GM19328 (cell line): ENCODE measurements at regions not wholly inside any gene's neighbourhood (a gene's known extent, or its start where the extent isn't known, plus 50 kb on each side); places are given as distances from the start of the nearest gene placed in this dataset.
A peak's percentile ranks its signal among the peaks of the same experiment; 100 is the strongest.
"Not testable (repeated sequence)": the region's sequence is repeated elsewhere in the genome, so short reads cannot be mapped to it uniquely, and the experiment has no call there.

Source experiments
- ATAC-seq: cut with Tn5 transposase; IDR thresholded peaks from one replicate; pipeline ENCODE4 v1.9.1; 2021; ENCODE audit warnings: mild to moderate bottlenecking, moderate library complexity; ENCODE audit not compliant: unreplicated experiment

DNA sequence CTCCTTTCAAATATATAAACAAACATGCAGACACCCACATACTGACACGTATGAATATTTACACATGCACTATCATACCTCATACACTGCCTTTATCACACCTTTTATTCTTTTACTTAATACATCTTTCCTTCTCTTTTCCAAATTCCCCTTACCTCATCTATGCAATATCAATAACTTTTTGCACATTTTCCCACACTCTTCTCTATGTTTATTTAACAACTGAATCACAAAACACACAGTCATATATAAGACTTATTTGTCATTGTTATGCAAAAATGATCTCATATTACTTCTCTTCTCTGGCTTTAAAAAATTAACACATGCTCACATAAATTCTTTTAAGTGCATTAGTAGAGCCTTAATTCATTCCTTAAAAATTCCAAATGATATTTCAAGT lies 461.4 kb downstream of the DIPK2A start:
- no peak for ATAC-seq

DNA sequence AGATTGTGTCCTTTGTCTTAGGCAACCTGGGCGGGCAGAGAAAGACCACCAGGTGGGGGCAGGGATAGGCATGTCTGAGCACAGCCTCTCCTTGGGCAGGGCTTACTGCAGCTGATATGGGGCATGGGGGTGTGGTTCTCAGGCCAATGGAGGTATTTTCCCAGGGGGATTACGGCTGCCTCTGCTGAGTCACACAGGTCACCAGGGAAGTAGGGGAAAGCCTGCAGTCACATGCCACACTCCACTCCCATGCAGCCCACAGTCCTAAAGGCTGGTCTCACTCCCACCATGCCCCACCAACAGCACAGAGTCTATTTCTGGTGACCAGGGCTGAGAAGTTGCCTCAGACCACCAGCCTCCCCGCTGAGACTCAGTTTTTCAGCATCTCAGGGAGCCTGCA lies 466.4 kb downstream of the DIPK2A start:
- no peak for ATAC-seq

DNA sequence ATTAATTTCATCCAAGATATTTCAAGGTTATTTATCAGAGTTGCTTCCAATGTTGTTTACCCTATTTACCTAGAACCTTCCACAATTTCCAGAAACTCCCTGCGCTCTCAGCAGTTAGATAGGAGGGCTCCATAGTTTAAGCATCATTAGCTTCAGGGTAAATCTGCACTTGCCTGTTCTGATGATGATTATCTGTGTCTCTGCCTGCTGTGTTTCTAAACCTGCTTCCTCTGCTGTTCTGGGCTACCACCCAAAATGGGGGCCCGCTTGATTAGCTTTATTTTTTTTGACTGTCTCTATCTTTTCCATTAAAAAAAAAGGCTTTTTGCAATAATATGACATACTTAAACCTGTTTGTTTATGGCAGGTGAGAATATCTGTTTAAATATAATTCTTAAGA lies 472.4 kb downstream of the DIPK2A start:
- no peak for ATAC-seq

DNA sequence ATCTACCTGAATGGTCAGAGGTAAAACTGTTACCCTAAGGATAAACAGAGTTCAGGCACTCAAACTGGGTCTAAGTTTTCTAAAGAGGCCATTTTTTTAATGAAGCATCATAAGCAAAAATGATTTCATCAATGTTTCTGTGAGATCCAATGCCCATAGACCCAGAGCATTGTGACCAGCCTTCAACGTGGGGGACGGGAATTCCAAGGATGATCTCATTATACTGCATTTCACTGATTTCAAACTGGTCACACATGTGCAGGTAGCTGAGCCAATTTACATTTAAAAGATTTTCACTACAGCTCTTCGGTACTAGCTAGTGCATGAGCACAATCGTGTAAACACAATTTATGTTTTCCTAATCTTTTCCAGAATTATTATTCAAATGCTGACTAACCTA lies 472.9 kb downstream of the DIPK2A start:
- ATAC-seq = no peak

DNA sequence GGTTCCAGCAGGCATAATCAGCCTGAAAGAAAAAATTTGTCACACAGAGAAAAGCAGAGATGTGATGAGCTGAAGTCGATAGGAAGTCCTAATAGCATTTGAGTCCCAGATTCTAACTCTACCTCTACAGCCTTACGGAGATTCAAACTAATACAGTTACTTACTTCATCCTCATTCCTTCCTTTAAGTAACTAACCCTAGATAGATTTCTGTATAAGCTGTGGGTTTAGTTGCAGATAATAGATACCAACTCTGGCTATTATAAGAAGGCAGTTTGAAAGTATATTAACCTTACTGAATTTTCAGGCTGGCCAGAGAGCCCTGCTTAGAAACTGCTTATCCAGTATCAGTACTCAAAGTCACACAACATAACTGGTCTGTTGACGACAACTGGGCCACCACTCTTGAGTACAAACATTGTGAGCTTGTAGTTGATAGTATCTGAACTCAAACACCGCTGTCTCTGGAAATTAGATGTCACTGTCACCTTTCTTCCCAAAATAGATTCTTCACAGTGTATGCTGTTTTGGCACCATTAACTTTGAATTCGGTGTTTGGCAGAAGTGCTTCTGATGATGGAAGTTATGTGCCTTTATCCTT lies 484.3 kb downstream of the DIPK2A start:
- ATAC-seq = no peak

DNA sequence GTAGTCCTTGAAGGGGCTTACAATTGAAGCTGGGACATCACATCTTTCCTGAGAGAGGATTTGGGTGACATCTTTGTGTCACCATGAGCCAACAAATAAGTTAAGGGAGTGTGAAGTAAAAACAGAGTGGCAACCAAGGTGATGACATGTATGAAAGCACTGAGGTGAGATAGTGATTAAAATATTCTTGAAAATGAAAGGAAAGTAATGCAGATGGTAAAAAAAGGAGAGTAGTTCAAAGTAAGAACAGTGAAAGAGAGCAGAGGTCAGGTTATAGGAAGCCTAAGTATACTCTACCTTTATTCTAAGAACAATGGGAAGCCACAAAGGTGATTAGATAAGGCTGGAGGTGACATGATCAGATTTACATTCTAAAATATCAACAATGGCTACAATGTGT lies 486.1 kb downstream of the DIPK2A start:
- no peak for ATAC-seq

DNA sequence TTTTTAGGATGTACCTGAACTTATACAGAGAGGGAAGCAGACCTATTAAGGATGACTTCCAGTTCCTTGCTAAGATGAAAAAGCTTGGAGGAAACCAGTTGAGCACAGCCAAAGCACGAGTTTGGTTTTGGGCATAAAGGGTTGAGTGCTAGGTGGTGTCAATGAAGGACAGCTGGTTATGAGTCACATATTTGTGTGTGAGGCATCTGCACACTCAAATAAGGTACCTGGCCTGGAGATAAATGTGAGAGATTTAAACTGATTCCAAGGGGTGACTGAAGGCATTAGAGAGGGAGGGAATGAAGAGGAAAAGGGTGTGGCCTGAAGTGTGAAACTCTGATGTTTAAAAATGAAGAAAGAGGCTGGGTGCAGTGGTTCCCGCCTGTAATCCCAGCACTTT lies 486.7 kb downstream of the DIPK2A start:
- ATAC-seq = no peak

DNA sequence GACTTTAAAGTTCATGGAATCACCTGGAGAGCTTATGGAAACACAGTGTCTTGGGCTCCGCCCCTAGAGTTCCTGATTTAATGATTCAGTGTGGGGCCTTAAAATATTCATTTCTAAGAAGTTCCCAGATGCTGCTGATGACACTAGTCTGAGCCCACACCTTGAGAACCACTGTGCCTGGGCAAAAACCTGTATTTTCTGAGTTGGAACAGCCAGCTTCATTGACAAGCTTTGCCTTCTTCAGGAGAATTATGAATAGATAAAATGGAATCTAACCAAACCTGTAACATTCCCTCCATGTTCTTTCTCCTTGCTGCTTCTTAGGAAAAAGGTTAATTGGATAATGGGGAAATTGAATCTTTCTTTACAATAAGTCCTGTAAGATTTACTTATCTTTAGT lies 490.7 kb downstream of the DIPK2A start:
- ATAC-seq = no peak

DNA sequence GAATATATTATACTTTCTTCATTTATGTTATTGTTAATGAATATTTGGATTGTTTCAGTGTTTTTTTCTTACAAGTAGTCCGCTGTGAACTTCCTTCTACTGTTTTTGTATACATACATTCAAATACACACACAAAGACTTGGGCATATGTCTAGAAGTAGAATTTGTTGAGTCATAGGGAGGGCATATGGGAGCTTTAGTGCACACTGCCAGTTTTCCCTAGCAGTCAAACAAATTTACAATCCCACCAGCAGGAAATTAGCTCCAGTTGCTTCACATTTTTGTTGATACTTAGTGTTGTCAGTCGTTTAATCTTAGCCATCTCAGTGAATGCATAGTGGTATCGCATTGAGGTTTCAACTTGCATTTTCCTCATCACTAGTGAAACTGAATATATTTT lies 492.3 kb downstream of the DIPK2A start:
- no peak for ATAC-seq

DNA sequence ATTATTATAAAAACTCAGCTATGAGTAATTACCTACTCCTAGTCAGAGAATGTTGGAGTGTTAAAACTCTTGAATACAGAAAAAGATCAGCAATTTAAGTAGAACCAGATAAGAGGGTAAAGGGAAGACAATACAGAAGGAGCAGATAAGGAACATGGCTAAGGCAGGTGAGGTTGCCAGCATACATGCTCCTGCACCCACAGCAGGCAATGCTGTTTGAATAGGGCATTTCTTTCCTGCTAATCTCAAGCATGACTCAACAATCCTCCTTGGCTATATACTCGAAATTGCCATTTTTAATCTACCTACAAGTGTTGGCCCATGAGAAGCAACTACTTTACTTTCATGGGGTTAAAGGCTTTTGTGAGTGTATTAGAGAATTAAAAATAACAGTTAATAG lies 494.5 kb downstream of the DIPK2A start:
- ATAC-seq = no peak

DNA sequence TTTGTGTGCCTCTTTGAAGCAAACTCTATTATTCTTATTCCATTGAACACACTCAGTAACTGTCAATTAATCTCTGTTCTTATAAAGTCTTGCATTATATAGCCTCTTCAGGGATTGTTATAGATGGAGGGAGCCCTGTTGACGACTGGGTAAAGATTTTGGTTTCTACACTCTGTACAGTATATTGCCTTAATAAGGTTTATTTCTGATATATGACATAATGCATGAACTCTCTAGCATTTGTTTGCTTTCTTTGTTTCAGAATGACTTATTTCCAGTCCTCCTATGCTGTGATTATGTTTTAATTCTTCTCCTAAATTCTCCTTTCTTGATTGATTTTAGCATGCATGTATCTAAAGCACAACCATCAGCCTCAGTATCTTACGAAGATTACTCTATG lies 494.9 kb downstream of the DIPK2A start:
- no peak for ATAC-seq

DNA sequence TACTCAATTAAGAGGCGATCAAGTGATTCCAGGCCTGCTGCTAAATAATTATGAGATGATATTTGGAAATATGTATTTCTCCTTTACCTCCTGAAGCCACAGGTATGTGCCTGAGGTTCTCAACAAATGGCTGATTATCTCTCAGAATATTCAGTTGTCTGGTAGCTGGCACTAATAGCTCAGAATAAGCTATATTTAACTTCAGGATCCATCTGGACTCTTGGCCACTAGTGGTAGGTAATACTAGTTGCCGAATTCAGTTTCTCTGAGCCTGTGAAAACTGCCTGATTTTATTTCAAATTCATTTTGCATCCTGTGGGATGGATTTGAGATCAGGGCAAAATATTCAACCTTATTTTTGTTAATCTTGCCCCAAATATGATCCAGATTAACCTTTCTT lies 499.0 kb downstream of the DIPK2A start:
- ATAC-seq = no peak

DNA sequence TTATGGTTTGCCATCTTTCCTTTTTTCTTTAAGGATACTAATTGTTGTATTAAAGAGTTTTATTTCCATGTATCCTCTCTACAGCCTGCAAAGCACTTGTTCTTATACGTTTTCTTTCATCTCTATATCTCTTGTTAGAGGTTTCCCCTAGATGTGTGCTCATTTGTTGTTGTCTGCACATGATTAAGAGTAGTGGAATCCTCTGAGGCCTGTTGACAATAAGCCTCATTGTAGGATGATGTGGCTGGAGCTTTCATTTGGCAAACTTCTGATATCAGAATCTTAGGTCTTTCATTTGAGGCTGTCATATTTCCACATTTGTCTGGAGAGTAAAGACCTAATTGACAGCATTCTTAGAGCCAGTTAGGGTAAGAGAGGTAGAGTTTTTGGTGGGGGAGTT lies 506.0 kb downstream of the DIPK2A start:
- ATAC-seq = no peak

DNA sequence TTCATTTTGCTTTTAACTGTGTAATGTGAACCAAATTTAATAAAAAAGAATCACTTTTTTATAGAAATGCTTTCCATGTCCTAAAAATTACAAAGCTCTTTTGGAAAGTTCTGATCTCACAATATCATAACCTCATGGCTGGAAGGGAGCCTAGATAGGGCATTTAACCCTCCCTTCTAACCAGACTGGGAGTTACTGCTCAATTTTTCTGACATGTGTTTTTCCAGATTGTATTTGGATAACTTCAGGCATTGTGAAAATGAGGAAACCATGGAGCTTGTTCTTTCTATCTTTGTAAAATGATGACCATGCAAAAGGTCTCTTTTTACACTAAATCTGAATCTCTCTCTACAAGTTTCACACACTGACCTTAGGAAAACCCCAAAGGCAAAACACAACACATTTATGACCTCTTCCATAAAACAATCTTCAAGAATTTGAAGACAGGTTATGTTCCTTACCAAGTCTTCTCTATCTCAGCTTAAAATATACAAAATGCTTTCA lies 508.8 kb downstream of the DIPK2A start:
- ATAC-seq = no peak

DNA sequence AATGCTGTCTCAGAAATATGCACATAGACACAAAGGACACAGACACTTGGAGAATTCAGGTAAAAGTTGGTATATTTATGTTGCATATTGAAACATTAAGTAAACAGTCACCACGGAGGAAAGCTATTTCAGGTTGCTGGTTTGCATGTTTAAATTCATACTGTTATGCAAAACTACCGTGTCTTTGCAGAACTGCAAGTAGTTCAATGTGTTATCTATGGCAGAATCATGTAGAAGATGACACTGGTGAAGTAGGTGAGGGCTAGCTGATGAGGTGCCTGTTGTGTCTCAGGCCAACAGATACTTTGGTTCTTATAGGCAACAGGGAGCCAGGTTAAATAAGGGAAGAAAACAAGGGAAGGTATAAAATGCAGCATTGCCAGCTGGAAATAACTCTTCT lies 511.3 kb downstream of the DIPK2A start:
- peak; percentile 71 for ATAC-seq

DNA sequence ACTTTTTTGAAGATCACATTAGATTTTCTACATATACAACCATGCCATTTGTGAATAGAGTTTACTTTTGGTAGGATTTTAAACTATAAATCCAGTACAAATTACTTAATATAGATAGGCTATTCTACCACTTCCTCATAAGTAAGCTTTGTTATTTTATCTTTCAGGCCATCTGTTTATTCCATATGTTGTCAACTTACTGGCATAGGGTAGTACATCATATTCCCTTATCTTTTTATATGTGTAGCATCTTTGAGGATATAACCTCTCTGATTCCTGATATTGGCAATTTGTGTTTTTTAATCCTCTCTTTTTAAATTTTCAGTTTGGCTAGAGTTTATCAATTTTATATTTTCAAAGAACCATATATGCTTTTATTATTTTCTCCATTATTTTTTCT lies 515.4 kb downstream of the DIPK2A start:
- ATAC-seq = no peak

DNA sequence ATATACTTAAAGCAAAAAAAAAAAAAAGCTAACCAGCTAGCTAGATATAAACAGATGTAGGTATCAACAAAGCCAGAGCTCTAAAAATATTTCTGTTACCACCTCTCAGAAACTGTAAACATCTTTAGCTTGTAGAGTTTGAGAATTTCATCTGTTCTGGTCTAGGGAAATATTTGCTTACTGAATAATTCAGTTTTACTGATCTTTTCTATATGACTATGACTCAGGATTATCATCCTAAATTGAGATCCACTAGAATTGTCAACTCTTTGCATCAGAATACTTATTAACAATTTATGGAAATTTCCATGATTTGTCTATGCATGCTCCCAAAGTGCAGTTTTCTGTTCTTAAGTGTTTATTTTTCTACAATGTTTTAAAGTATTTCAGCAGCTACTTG lies 517.3 kb downstream of the DIPK2A start:
- ATAC-seq = no peak

DNA sequence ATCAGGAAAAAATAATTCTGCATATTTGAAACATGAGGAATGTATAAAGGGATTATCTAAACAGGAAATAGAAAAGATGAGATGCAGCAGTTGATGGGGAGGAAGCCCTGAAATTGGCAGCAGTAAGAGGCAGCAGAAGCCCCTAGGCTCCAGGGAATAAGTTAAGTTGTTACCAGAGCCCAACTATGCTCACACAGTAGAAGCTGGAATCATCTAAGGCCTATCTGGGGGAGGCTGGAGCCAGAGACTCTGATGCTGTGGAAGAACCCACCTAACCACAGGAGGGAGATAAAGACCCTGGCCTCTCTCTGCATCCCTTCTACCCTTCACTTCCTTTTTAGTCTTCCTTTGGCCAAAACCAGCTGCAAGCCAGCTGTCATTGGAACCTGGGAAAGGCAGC lies 519.7 kb downstream of the DIPK2A start:
- ATAC-seq = no peak

DNA sequence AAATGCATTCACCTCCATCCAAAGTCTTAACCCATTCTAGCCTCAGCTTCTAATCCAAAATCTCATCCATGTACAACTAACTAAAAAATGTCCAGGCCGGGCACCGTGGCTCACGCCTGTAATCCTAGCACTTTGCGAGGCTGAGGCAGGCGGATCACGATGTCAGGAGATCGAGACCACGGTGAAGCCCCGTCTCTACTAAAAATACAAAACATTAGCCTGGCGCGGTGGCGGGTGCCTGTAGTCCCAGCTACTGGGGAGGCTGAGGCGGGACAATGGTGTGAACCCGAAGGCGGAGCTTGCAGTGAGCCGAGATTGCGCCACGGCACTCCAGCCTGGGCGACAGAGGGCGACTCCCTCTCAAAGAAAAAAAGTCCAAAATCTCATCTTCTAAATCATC lies 523.0 kb downstream of the DIPK2A start:
- ATAC-seq = not testable (repeated sequence)

DNA sequence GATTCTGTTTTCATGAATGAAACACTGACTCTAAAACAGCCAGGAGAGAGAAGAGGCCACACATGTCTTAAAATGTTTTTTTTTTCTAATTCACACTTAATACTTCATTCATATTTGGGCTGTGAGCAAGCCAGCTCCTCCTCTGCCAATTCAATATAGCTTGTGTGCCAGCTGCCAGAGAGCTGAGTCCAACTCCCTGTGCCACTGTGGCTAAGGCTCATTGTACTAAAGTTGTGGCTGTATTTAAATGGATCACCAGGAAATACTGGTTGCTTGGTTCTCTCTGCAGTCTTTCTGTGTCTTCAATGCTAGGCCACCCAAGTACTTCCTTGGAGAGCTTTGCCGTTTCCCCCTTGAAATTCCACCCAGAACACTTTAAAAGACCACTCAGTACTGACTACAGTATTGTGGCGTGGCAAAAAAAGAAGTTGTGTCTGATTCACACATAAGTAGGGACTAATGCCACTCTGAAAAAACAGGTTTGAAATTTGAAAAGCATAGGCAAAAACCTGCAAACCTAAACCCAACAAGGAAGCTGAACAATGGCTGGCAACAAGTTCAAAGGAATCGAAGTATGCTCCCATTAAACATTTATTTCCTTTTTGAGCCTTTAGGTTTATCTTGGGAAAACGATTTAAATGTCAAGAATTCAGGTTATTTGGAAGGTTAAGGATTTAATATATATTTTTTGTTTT lies 524.7 kb downstream of the DIPK2A start:
- no peak for ATAC-seq

DNA sequence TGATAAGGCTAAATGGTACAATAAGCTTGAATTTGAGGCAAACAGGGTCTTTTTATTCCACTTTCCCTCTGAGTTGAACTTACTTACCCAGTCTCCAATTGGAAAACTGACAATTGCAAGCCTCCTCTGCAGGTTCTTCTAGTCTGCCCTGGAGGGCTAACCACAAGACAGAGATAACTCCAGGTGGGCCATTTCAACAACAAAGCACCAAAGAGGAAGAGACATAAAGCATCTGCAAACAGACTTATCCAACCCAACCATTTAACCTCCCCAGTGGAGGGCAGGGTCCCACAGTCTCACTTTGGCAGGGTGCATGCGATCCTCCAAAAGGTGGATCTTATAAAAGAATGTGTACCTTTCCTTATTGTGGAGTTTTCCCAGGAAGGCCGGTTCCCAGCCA lies 525.8 kb downstream of the DIPK2A start:
- no peak for ATAC-seq

DNA sequence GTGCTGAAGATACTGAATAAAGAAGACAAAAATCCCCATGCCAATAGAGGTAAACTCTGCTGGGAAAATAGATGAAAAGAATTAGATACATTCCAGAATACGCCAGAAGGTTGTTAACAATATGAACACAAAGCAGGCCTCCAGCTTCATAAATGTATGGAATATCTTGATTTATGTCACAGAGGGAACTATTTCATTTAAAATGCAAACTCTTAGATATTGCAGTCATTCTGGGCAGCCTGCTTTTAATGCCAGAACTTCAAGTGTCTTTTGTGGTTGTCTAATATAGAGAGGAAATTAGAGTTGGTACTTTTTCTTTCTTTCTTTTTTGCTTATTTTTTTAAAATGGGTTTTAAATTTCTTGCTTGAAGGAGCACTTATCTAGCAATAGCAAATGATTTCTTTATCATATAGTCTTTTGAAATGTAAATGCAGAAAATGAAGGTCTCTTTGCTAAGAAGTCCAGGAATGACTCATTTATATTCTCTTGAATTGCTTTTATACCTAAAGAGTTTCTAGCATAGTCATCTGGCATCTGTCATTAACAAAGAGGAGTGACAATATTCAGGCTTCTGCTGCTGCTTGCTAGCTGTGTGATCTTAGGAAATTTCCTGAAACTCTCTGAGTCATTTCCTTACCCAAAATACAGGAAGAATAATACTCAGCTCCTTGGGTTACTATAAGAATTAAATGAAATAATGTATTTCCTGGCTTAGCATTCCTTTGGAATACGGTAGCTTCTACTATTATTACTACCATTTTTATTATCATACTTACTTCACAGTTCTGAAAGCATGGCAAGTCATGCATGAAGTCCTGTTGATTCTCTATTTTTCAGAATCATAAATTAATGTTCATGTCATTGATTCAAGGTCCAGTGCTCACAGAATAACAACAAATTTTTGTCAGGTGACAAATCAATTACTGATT lies 527.6 kb downstream of the DIPK2A start:
- no peak for ATAC-seq
